ENCODE measurements at regions not wholly inside any gene's neighbourhood (a gene's known extent, or its start where the extent isn't known, plus 50 kb on each side); places are given as distances from the start of the nearest gene placed in this dataset.

- TF ChIP-seq CTCF (IDR thresholded peaks at IDR 0.05; ENCODE audit: control extremely low read depth in 1 of 3, insufficient read depth in 1 of 3, low read depth in 1 of 3, low read length in 3 of 3), result peak; percentile 86 to 93 (median 91)
- TF ChIP-seq BACH1 (IDR thresholded peaks at IDR 0.05; ENCODE audit: low read length), result no peak
- no peak for TF ChIP-seq CBX8 (IDR thresholded peaks at IDR 0.05; ENCODE audit: borderline replicate concordance, low read depth, low read length)
- no peak for TF ChIP-seq NRF1 (IDR thresholded peaks at IDR 0.05; ENCODE audit: low read depth, low read length)
- TF ChIP-seq EGR1 (IDR thresholded peaks at IDR 0.05; ENCODE audit: borderline replicate concordance, low read depth, low read length), result no peak
Observed at GRCh38 chr5:174419540-174420132, 304.7 kb upstream of the MSX2 start.
